ENCODE measurements at regions not wholly inside any gene's neighbourhood (a gene's known extent, or its start where the extent isn't known, plus 50 kb on each side); places are given as distances from the start of the nearest gene placed in this dataset.

DNA sequence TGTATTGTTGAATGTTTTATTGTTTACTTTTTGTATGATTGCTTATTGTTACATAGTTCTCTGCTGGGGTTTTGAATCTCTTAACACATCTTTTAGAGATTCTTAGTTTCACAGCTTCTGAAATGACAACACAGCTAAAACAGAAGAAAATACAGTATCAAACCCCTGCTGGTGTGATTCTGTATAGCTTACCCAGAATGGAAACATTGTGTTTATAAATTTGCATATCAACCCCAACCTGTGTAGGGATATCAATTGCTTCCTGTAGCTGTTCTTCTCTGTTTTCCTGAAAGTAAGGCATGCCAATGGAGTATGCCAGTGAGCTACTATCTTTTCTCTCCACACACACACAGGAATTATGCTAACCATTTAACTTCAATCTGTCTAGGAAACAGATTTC, 64.3 kb upstream of the ID4 start:
- TF ChIP-seq, protein P1, sequence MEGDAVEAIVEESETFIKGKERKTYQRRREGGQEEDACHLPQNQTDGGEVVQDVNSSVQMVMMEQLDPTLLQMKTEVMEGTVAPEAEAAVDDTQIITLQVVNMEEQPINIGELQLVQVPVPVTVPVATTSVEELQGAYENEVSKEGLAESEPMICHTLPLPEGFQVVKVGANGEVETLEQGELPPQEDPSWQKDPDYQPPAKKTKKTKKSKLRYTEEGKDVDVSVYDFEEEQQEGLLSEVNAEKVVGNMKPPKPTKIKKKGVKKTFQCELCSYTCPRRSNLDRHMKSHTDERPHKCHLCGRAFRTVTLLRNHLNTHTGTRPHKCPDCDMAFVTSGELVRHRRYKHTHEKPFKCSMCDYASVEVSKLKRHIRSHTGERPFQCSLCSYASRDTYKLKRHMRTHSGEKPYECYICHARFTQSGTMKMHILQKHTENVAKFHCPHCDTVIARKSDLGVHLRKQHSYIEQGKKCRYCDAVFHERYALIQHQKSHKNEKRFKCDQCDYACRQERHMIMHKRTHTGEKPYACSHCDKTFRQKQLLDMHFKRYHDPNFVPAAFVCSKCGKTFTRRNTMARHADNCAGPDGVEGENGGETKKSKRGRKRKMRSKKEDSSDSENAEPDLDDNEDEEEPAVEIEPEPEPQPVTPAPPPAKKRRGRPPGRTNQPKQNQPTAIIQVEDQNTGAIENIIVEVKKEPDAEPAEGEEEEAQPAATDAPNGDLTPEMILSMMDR (IDR thresholded peaks at IDR 0.05; ENCODE audit: borderline replicate concordance, extremely low read depth, low read length, poor library complexity, severe bottlenecking): no peak
- TF ChIP-seq EZH2 (IDR thresholded peaks at IDR 0.05; ENCODE audit: borderline replicate concordance, low read depth, low read length, severe bottlenecking): no peak
- H3K9ac ChIP-seq (ENCODE audit: low read depth, low read length): no peak overlapping the region

DNA sequence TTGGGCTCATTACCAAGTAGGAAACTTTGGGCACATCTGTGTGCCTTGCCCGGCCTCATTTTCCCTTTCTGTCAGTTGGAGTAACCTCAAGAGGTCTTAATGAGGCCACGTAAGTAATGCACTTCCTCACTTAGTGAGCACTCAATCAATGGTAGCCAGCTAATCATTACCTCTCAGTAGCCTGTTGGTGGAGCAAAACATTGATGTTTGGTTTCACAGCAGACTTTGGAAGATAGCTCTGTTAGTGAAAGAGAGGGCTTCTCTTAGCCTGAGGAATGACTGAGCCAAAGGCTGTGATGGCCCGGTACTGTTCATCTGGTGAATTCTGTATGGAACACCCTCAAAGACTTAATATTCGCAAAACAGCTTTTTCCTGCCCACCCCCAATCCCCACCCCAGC, 55.9 kb upstream of the ID4 start:
- DNase-seq: no peak
- no peak overlapping the region for H3K4me3 ChIP-seq (ENCODE audit: low read depth in 1 of 2, low read length in 2 of 2)
- H3K27ac ChIP-seq (ENCODE audit: low read length): no peak overlapping the region
- H3K79me2 ChIP-seq (ENCODE audit: insufficient read depth, low read length): no peaks in the 10 kb centered on the region
- no peak overlapping the region for H3K9ac ChIP-seq (ENCODE audit: low read depth, low read length)
- H3K27me3 ChIP-seq (ENCODE audit: insufficient read depth, low read length, poor library complexity): no peaks in the 10 kb centered on the region
- H4K20me1 ChIP-seq (ENCODE audit: insufficient read depth, low read length): no peaks in the 10 kb centered on the region
- H3K4me2 ChIP-seq (ENCODE audit: insufficient read depth, low read length): no peak overlapping the region
- ATAC-seq (ENCODE audit: insufficient read depth, low read depth): no peak
- no peaks in the 10 kb centered on the region for H3K36me3 ChIP-seq (ENCODE audit: insufficient read depth, low read length)
- TF ChIP-seq EZH2 (IDR thresholded peaks at IDR 0.05; ENCODE audit: borderline replicate concordance, low read depth, low read length, severe bottlenecking): no peak
- TF ChIP-seq, protein P1 (IDR thresholded peaks at IDR 0.05; ENCODE audit: borderline replicate concordance, extremely low read depth, low read length, poor library complexity, severe bottlenecking): no peak
- H3K9me3 ChIP-seq (ENCODE audit: insufficient read depth, low read length, severe bottlenecking): no peaks in the 10 kb centered on the region
- no peaks in the 10 kb centered on the region for H3K4me1 ChIP-seq (ENCODE audit: insufficient read depth, low read length)
- no peak overlapping the region for H2AFZ ChIP-seq (ENCODE audit: low read depth, low read length)

More for the DNA sequence above, 64.3 kb upstream of the ID4 start:
- no peak overlapping the region for H3K4me2 ChIP-seq (ENCODE audit: insufficient read depth, low read length)
- no peaks in the 10 kb centered on the region for H3K36me3 ChIP-seq (ENCODE audit: insufficient read depth, low read length)
- DNase-seq: no peak
- no peaks in the 10 kb centered on the region for H4K20me1 ChIP-seq (ENCODE audit: insufficient read depth, low read length)
- H3K9me3 ChIP-seq (ENCODE audit: insufficient read depth, low read length, severe bottlenecking): no peaks in the 10 kb centered on the region
- no peaks in the 10 kb centered on the region for H3K4me1 ChIP-seq (ENCODE audit: insufficient read depth, low read length)
- H3K27ac ChIP-seq (ENCODE audit: low read length): no peak overlapping the region
- H2AFZ ChIP-seq (ENCODE audit: low read depth, low read length): no peak overlapping the region
- no peaks in the 10 kb centered on the region for H3K27me3 ChIP-seq (ENCODE audit: insufficient read depth, low read length, poor library complexity)
- H3K4me3 ChIP-seq (ENCODE audit: low read depth in 1 of 2, low read length in 2 of 2): no peak overlapping the region
- H3K79me2 ChIP-seq (ENCODE audit: insufficient read depth, low read length): no peaks in the 10 kb centered on the region
- ATAC-seq (ENCODE audit: insufficient read depth, low read depth): no peak

DNA sequence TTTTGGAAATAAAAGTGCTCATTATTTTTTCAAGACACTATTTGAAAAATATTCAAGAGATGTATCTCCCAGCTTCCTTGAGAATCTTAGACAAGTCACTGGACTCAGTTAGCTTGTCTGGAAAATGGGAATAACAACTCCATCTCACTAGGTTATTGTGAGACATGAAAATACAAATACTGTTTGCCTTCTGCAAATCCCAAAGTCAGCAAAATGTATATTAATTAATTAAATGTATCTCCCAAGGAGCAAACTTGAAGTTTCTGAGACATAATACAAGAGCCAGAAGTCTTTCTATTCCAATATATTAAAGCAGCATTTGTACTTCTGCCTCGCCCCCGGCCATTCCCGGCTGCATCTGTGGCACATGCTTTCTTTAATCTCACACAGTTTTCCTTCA, 54.6 kb upstream of the ID4 start:
- no peak for ATAC-seq (ENCODE audit: insufficient read depth, low read depth)
- TF ChIP-seq, protein P1 (IDR thresholded peaks at IDR 0.05; ENCODE audit: borderline replicate concordance, extremely low read depth, low read length, poor library complexity, severe bottlenecking): no peak
- no peak for TF ChIP-seq EZH2 (IDR thresholded peaks at IDR 0.05; ENCODE audit: borderline replicate concordance, low read depth, low read length, severe bottlenecking)
- no peak overlapping the region for H3K4me3 ChIP-seq (ENCODE audit: low read depth in 1 of 2, low read length in 2 of 2)
- H3K4me1 ChIP-seq (ENCODE audit: insufficient read depth, low read length): no peaks in the 10 kb centered on the region
- no peak overlapping the region for H3K4me2 ChIP-seq (ENCODE audit: insufficient read depth, low read length)
- no peak overlapping the region for H3K27ac ChIP-seq (ENCODE audit: low read length)
- no peaks in the 10 kb centered on the region for H3K79me2 ChIP-seq (ENCODE audit: insufficient read depth, low read length)
- no peak for DNase-seq
- H3K36me3 ChIP-seq (ENCODE audit: insufficient read depth, low read length): no peaks in the 10 kb centered on the region
- no peaks in the 10 kb centered on the region for H4K20me1 ChIP-seq (ENCODE audit: insufficient read depth, low read length)
- no peak overlapping the region for H3K9ac ChIP-seq (ENCODE audit: low read depth, low read length)
- H3K27me3 ChIP-seq (ENCODE audit: insufficient read depth, low read length, poor library complexity): no peaks in the 10 kb centered on the region
- H3K9me3 ChIP-seq (ENCODE audit: insufficient read depth, low read length, severe bottlenecking): no peaks in the 10 kb centered on the region
- H2AFZ ChIP-seq (ENCODE audit: low read depth, low read length): no peak overlapping the region
